Prostate gland (tissue), 2 donors: ENCODE measurements at regions not wholly inside any gene's neighbourhood (a gene's known extent, or its start where the extent isn't known, plus 50 kb on each side); places are given as distances from the start of the nearest gene placed in this dataset.

Experiments used
- CTCF ChIP-seq, 4 experiments: fragments of 200-600 bp in 2 of 4; fragments of 450-650 bp in 2 of 4; sonication (generic) in 2 of 4; IDR thresholded peaks; 1 replicate in 3 of 4; 2 replicates in 1 of 4; pipeline ENCODE4 v1.5.1; 2016 to 2019; ENCODE audit warnings: antibody characterized with exemption in 4 of 4, mild to moderate bottlenecking in 2 of 4, moderate library complexity in 2 of 4
- POLR2A ChIP-seq: fragments of 450-650 bp; IDR thresholded peaks from one replicate; pipeline ENCODE4 v1.6.1; 2016; ENCODE audit warnings: antibody characterized with exemption, mild to moderate bottlenecking
- POLR2AphosphoS5 ChIP-seq: sonication (generic); formaldehyde crosslinking; IDR thresholded peaks from one replicate; pipeline ENCODE4 v1.6.1; 2017; ENCODE audit warnings: antibody characterized with exemption

GRCh38 chr18:5669585-5669984, 125.8 kb upstream of the EPB41L3 start:
- no peak for TF ChIP-seq CTCF (IDR thresholded peaks at IDR 0.05)
- no peak for TF ChIP-seq POLR2A
- no peak for TF ChIP-seq POLR2AphosphoS5
